BLaER1 (cell line): ENCODE measurements at regions not wholly inside any gene's neighbourhood (a gene's known extent, or its start where the extent isn't known, plus 50 kb on each side); places are given as distances from the start of the nearest gene placed in this dataset.

Experiments
- H3K27ac ChIP-seq: shearing (Covaris generic); formaldehyde crosslinking; 2 replicates; pipeline ENCODE4 v1.8.1; 2022
- H3K27me3 ChIP-seq: shearing (Covaris generic); formaldehyde crosslinking; 2 replicates; pipeline ENCODE4 v1.8.1; 2022
- H3K36me3 ChIP-seq: shearing (Covaris generic); formaldehyde crosslinking; 2 replicates; pipeline ENCODE4 v1.8.1; 2022
- H3K4me1 ChIP-seq: shearing (Covaris generic); formaldehyde crosslinking; 2 replicates; pipeline ENCODE4 v1.8.1; 2022
- H3K4me2 ChIP-seq: shearing (Covaris generic); formaldehyde crosslinking; 2 replicates; pipeline ENCODE4 v1.8.1; 2022
- H3K4me3 ChIP-seq: shearing (Covaris generic); formaldehyde crosslinking; 2 replicates; pipeline ENCODE4 v1.8.1; 2022
- H3K9ac ChIP-seq: shearing (Covaris generic); formaldehyde crosslinking; 2 replicates; pipeline ENCODE4 v1.8.1; 2022
- H3K9me3 ChIP-seq: shearing (Covaris generic); formaldehyde crosslinking; 2 replicates; pipeline ENCODE4 v1.8.1; 2022
- H4K20me1 ChIP-seq: shearing (Covaris generic); formaldehyde crosslinking; 2 replicates; pipeline ENCODE4 v1.8.1; 2022
- Cebpa-rat ChIP-seq: shearing (Covaris generic); IDR thresholded peaks from 2 replicates; pipeline ENCODE4 v1.8.1; 2022

- TF ChIP-seq Cebpa-rat, result no peak
- no peaks in the 10 kb centered on the region for H3K27me3 ChIP-seq
- H3K27ac ChIP-seq, result no peak overlapping the region
- H3K36me3 ChIP-seq, result no peaks in the 10 kb centered on the region
- no peak overlapping the region for H3K4me2 ChIP-seq
- H3K4me3 ChIP-seq, result no peak overlapping the region
- no peaks in the 10 kb centered on the region; the same call in 1 of the 2 replicates for H3K9me3 ChIP-seq
- H4K20me1 ChIP-seq, result no peaks in the 10 kb centered on the region
- H3K9ac ChIP-seq, result no peak overlapping the region
- H3K4me1 ChIP-seq, result no peaks in the 10 kb centered on the region
Measured at GRCh38 chr10:117726596-117727295, 184.2 kb downstream of the EMX2 start.

DNA sequence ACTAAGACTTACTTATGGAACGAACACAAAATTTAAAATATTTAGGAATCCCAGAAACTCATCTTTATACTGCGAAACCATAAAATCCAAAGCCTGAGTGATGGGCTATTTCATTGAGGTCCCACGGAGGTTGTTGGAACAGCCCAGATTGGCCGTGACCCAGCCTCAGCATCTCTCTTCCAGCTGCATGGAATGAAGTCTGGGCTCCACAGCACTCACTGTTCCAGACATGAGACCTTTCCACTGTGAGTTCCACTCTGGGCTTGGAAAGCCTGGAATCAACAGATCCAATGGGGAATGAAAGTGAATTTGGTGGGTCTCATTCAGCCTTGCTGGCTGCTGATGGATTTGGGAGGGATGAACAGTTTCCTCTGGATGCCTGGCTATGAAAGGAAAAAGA lies 184.9 kb downstream of the EMX2 start:
- Histone ChIP-seq H3K4me2 (no peak overlapping the region), H3K27ac (no peak overlapping the region)

DNA sequence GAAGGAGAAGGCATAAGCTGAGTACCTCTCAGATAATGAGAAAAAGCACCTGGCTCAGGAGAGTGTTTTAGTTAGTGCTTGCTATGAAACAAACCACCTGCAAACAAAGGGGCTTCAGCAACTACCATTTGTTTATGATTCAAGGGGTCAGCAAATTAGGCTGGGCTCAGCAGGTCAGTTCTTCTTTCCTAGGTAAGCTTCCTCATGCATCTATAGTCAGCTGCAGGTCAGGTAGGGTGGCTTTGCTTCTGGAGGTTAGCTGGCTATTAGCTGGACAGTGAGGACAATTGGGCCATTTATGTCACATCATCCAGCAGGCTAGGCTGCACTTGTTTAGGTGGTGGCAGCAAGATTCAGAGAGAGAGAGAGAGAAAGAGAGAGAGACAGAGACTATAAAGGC lies 185.5 kb downstream of the EMX2 start:
- H3K4me2 ChIP-seq, result no peak overlapping the region
- H3K27ac ChIP-seq, result no peak overlapping the region
- no peaks in the 10 kb centered on the region for H4K20me1 ChIP-seq

More for the DNA sequence above, 184.9 kb downstream of the EMX2 start:
- Histone ChIP-seq H3K36me3 (no peaks in the 10 kb centered on the region), H4K20me1 (no peaks in the 10 kb centered on the region), H3K9me3 (no peaks in the 10 kb centered on the region; the same call in 1 of the 2 replicates), H3K9ac (no peak overlapping the region), H3K4me3 (no peak overlapping the region), H3K4me1 (no peaks in the 10 kb centered on the region), H3K27me3 (no peaks in the 10 kb centered on the region)
- no peak for TF ChIP-seq Cebpa-rat

DNA sequence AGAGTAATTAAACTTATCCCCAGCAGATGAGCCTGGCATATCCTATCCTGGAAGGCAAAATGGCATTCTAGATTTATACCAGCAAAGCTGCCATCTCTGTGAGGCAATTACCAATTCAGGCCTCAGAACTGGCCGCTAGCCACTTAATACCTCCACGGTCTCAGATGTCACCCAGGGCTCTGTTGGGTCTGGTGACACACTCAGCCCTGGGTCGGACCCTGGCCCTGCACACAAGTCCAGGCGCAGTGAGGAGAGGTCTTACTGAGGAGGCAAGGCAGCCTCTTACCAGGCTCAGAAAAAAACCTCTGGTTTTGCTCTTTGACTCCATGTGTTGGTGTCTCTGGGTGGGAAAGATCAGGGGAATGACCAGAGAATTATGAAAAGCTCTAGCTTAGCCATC lies 186.6 kb downstream of the EMX2 start:
- Histone ChIP-seq H4K20me1 (no peaks in the 10 kb centered on the region), H3K4me2 (no peak overlapping the region), H3K27ac (no peak overlapping the region), H3K9ac (no peak overlapping the region), H3K36me3 (no peaks in the 10 kb centered on the region), H3K27me3 (no peaks in the 10 kb centered on the region), H3K4me3 (no peak overlapping the region), H3K9me3 (no peaks in the 10 kb centered on the region), H3K4me1 (no peaks in the 10 kb centered on the region)
- TF ChIP-seq Cebpa-rat, result no peak

More for the DNA sequence above, 185.5 kb downstream of the EMX2 start:
- Histone ChIP-seq H3K9ac (no peak overlapping the region), H3K9me3 (no peaks in the 10 kb centered on the region; the same call in 1 of the 2 replicates), H3K4me3 (no peak overlapping the region), H3K4me1 (no peaks in the 10 kb centered on the region), H3K36me3 (no peaks in the 10 kb centered on the region), H3K27me3 (no peaks in the 10 kb centered on the region)
- no peak for TF ChIP-seq Cebpa-rat

DNA sequence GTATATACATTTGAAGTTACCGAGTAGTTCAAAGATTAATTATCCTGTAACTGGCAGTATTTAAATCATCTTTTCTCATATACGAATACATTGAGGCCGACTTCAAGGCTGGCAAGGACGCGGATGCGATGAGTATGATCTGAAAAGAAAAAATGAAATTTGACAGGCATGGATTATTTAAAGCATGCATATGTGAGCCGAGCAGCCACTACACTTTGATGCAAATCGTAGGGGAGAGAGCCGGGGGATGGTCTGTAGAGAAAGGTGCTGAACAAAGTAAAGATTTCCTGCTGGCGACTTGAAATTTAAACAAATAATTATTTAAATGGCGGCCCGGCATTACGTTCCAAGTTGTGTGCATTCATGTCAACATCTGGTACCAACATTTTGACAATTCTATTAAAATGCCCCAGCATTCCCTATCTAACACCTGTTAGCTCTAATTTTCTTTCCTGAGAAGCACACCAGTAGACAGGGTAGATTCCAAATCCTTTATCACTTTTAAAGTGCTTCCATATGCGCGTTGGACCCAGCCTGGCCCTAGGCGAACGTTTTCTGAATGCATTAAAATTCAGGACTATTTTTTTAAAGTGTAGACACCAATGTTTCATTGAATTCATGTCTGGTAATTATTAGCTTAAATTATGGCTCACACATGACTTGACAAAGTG lies 188.7 kb downstream of the EMX2 start:
- Histone ChIP-seq H3K27ac (no peak overlapping the region), H4K20me1 (no peaks in the 10 kb centered on the region), H3K9ac (no peak overlapping the region), H3K36me3 (no peaks in the 10 kb centered on the region), H3K4me3 (no peak overlapping the region), H3K4me1 (no peaks in the 10 kb centered on the region), H3K9me3 (no peaks in the 10 kb centered on the region), H3K27me3 (no peaks in the 10 kb centered on the region), H3K4me2 (no peak overlapping the region)
- no peak for TF ChIP-seq Cebpa-rat

- Histone ChIP-seq H3K9me3 (no peaks in the 10 kb centered on the region), H3K27me3 (no peaks in the 10 kb centered on the region), H3K27ac (no peak overlapping the region), H3K4me1 (peaks cover 9% of the 10 kb centered on the region), H3K36me3 (no peaks in the 10 kb centered on the region), H3K4me2 (no peak overlapping the region), H4K20me1 (no peaks in the 10 kb centered on the region), H3K9ac (no peak overlapping the region), H3K4me3 (no peak overlapping the region)
- TF ChIP-seq Cebpa-rat, result no peak
Measured at GRCh38 chr10:117734731-117735405, 192.3 kb downstream of the EMX2 start.

GRCh38 chr10:117736655-117737054 lies 194.1 kb downstream of the EMX2 start:
- no peaks in the 10 kb centered on the region for H3K9me3 ChIP-seq
- H3K4me2 ChIP-seq, result no peak overlapping the region
- H3K27me3 ChIP-seq, result no peaks in the 10 kb centered on the region
- H3K4me1 ChIP-seq, result peaks cover 9% of the 10 kb centered on the region
- H3K4me3 ChIP-seq, result no peak overlapping the region
- H4K20me1 ChIP-seq, result no peaks in the 10 kb centered on the region
- no peaks in the 10 kb centered on the region for H3K36me3 ChIP-seq
- no peak for TF ChIP-seq Cebpa-rat
- no peak overlapping the region for H3K9ac ChIP-seq
- no peak overlapping the region for H3K27ac ChIP-seq

DNA sequence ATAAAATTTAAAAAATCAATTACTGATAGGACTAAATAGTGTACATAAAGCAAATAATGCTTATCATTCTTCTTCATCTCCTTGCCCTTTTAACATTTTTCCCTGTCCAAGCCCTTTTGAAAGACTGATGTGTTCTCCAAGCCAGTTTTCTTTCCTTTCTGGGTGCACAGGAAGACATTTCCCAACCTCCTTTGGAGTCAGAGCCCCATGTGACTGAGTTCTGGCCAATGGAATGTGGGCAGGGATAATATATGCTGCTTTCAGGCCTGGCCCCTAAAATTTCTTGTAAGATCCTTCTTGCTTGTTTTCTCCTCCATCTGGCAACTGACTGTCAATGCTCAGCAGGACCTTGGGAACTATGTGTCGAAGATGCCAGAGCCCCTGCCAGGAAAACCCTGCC lies 197.5 kb downstream of the EMX2 start:
- Histone ChIP-seq H3K9me3 (no peaks in the 10 kb centered on the region), H3K9ac (no peak overlapping the region), H3K4me3 (no peak overlapping the region), H3K4me2 (no peak overlapping the region), H4K20me1 (no peaks in the 10 kb centered on the region), H3K27me3 (no peaks in the 10 kb centered on the region), H3K4me1 (peaks cover 9% of the 10 kb centered on the region), H3K36me3 (no peaks in the 10 kb centered on the region), H3K27ac (no peak overlapping the region)
- no peak for TF ChIP-seq Cebpa-rat

GRCh38 chr10:117740691-117741222 lies 198.2 kb downstream of the EMX2 start:
- Histone ChIP-seq H3K36me3 (no peaks in the 10 kb centered on the region), H3K27me3 (no peaks in the 10 kb centered on the region), H3K9me3 (no peaks in the 10 kb centered on the region), H3K9ac (no peak overlapping the region), H3K27ac (no peak overlapping the region), H3K4me1 (peaks cover 9% of the 10 kb centered on the region), H3K4me3 (no peak overlapping the region), H3K4me2 (no peak overlapping the region), H4K20me1 (no peaks in the 10 kb centered on the region)
- no peak for TF ChIP-seq Cebpa-rat

DNA sequence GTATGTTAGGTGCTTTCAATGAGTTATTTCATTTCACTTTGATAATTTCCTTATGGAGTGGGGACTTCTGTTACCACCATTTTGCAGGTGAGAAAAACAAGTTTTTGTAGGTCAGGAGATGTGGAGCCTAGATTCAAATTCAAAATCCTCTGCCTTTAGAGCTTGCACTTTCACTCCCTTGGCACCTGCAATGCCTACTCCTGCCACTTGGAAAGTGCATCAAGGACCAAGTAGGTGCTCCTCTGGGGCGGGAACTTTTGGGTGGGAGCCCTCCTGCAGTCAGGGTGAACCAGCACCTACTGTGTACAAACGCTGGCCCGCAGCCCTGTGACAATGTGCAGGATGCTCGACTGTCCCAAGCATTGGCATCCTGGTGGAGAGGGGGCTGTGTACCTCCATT lies 199.0 kb downstream of the EMX2 start:
- no peak overlapping the region for H3K4me3 ChIP-seq
- no peaks in the 10 kb centered on the region for H4K20me1 ChIP-seq
- H3K36me3 ChIP-seq, result no peaks in the 10 kb centered on the region
- no peak overlapping the region for H3K9ac ChIP-seq
- no peak overlapping the region for H3K27ac ChIP-seq
- no peaks in the 10 kb centered on the region for H3K27me3 ChIP-seq
- no peak overlapping the region for H3K4me2 ChIP-seq
- TF ChIP-seq Cebpa-rat, result no peak
- no peaks in the 10 kb centered on the region for H3K9me3 ChIP-seq
- H3K4me1 ChIP-seq, result peaks cover 9% of the 10 kb centered on the region
